Stimulated activated naive CD8-positive, alpha-beta T cell treated with anti-CD3 and anti-CD28 coated beads, Interleukin-15, Interleukin-2, amounts not matched to agents 100 ng/mL and 50 ng/mL, for 24 hours (primary cell): ENCODE measurements at regions not wholly inside any gene's neighbourhood (a gene's known extent, or its start where the extent isn't known, plus 50 kb on each side); places are given as distances from the start of the nearest gene placed in this dataset.

Experiments used
- H3K27ac Mint-ChIP-seq: one replicate; pipeline ENCODE4 v1.8.0; 2021; ENCODE audit warnings: mild to moderate bottlenecking, mixed read lengths
- H3K27me3 Mint-ChIP-seq: one replicate; pipeline ENCODE4 v1.8.0; 2021; ENCODE audit warnings: mixed read lengths
- H3K36me3 Mint-ChIP-seq: one replicate; pipeline ENCODE4 v1.8.0; 2021; ENCODE audit warnings: low read depth, mixed read lengths
- H3K4me1 Mint-ChIP-seq: one replicate; pipeline ENCODE4 v1.8.0; 2021; ENCODE audit warnings: low read depth, mixed read lengths
- H3K4me3 Mint-ChIP-seq: one replicate; pipeline ENCODE4 v1.8.0; 2021; ENCODE audit warnings: mild to moderate bottlenecking, mixed read lengths
- H3K9me3 Mint-ChIP-seq: one replicate; pipeline ENCODE4 v1.8.0; 2021; ENCODE audit warnings: mixed read lengths

DNA sequence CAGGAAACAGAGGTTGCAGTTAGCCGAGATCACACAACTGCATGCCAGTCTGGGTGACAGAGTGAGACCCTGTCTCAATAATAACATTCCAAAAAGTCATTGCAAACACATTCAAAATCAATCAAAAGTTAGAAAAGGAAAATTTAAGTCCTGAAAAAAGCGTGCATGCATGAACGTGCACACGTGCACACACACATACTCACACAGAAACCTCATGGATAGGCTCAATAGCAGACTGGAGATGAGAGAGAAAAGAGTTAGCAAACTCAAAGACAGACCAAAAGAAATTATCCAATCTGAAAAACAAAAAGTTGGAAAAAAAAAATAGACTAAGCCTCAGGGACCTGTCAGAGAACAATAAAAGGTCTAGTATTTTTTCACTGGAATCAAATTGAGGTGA, 1005.6 kb downstream of the TBC1D22A start:
- Mint-ChIP-seq H3K27ac (no peak overlapping the region), H3K36me3 (no peaks in the 10 kb centered on the region), H3K4me1 (no peaks in the 10 kb centered on the region), H3K27me3 (peaks cover 4% of the 10 kb centered on the region), H3K9me3 (no peaks in the 10 kb centered on the region), H3K4me3 (no peak overlapping the region)

DNA sequence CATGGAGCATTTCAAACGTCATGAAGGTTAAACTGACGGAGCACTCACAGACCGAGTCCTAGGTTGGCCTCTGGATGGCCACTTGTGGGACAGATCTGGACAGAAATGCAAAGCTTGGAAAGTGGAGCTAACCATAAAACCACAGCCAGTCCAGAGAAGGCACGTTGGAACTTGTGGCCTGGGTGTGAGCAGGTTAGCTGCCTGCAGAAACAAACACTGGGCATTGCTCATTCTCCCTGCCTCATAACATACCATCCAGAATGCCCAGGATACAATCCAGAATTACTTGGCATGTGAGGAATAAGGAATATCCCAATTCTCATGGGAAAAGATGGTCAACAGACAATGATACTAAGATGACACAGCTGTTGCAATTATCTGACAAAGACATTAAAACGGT, 1005.0 kb downstream of the TBC1D22A start:
- H3K4me3 Mint-ChIP-seq: no peak overlapping the region
- no peaks in the 10 kb centered on the region for H3K4me1 Mint-ChIP-seq
- no peak overlapping the region for H3K27ac Mint-ChIP-seq
- H3K9me3 Mint-ChIP-seq: no peaks in the 10 kb centered on the region
- H3K36me3 Mint-ChIP-seq: no peaks in the 10 kb centered on the region
- H3K27me3 Mint-ChIP-seq: peaks cover 7% of the 10 kb centered on the region

DNA sequence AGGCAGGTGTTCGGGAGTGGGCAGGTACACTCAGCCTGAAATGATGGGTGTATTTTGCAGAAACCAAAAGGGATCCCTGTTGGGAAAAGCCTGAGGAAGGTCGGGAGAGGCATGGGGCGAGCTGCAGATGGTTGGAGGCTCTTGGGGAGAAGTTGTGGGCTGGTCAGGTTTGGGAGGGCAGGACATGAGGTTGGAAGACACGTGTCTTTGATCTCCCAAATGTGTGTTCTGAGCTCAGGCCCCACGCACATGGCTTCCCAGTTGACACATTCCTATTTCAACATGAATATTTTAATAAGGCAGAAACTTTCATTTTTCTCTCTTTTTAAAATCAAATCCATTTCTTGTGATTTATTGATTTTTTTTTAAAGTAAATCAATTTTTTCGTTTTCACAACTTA, 1003.3 kb downstream of the TBC1D22A start:
- Mint-ChIP-seq H3K4me3 (no peak overlapping the region), H3K9me3 (no peaks in the 10 kb centered on the region), H3K4me1 (no peaks in the 10 kb centered on the region), H3K27ac (no peak overlapping the region), H3K36me3 (no peaks in the 10 kb centered on the region), H3K27me3 (peaks cover 10% of the 10 kb centered on the region)

GRCh38 chr22:47762141-47762540, 999.7 kb downstream of the TBC1D22A start:
- Mint-ChIP-seq H3K27ac (no peak overlapping the region), H3K4me1 (no peaks in the 10 kb centered on the region), H3K27me3 (peaks cover 11% of the 10 kb centered on the region), H3K4me3 (no peak overlapping the region), H3K36me3 (no peaks in the 10 kb centered on the region), H3K9me3 (no peaks in the 10 kb centered on the region)

DNA sequence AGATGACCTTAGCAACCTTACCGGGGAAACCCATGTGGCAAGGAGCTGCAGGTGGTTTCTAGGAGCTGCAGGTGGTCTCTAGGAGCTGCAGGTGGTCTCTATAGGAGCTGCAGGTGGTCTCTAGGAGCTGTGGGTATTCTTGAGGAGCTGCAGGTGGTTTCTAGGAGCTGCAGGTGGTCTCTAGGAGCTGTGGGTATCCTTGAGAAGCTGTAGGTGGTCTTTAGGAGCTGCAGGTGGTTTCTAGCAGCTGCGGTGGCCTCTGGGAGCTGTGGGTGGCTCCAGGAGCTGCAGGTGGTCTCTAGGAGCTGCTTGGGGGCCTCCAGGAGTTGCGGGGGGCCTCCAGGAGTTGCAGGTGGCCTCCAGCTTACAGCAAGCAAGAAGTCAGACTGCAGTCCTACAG, 997.5 kb downstream of the TBC1D22A start:
- H3K36me3 Mint-ChIP-seq: no peaks in the 10 kb centered on the region
- H3K27ac Mint-ChIP-seq: no peak overlapping the region
- peaks cover 11% of the 10 kb centered on the region for H3K27me3 Mint-ChIP-seq
- no peaks in the 10 kb centered on the region for H3K9me3 Mint-ChIP-seq
- H3K4me3 Mint-ChIP-seq: no peak overlapping the region
- no peaks in the 10 kb centered on the region for H3K4me1 Mint-ChIP-seq

DNA sequence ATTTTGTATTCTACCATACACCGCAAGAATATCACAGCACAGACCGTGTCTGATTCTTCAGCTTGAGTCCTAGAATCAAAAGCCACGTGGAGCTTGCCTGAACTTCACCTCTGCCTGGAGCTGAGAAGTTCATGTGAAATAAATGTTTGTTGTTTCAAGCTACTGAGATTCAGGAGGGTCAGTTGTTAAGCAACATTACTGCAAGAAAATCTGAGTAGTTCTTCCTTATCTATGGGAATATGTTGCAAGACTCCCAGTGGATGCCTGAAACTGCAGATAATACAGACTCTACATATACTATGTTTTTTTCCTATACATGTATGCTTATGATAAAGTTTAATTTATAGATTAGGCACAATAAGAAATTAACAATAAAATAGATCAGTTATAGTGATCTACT, 995.3 kb downstream of the TBC1D22A start:
- H3K36me3 Mint-ChIP-seq: no peaks in the 10 kb centered on the region
- peaks cover 17% of the 10 kb centered on the region for H3K27me3 Mint-ChIP-seq
- no peak overlapping the region for H3K4me3 Mint-ChIP-seq
- no peak overlapping the region for H3K27ac Mint-ChIP-seq
- H3K4me1 Mint-ChIP-seq: no peaks in the 10 kb centered on the region
- no peaks in the 10 kb centered on the region for H3K9me3 Mint-ChIP-seq

GRCh38 chr22:47750086-47750485, 987.6 kb downstream of the TBC1D22A start:
- Mint-ChIP-seq H3K27ac (no peak overlapping the region), H3K27me3 (peaks cover 19% of the 10 kb centered on the region), H3K36me3 (no peaks in the 10 kb centered on the region), H3K4me1 (no peaks in the 10 kb centered on the region), H3K9me3 (no peaks in the 10 kb centered on the region), H3K4me3 (no peak overlapping the region)

GRCh38 chr22:47748957-47749356, 986.5 kb downstream of the TBC1D22A start:
- no peak overlapping the region for H3K4me3 Mint-ChIP-seq
- no peaks in the 10 kb centered on the region for H3K4me1 Mint-ChIP-seq
- no peak overlapping the region for H3K27ac Mint-ChIP-seq
- no peaks in the 10 kb centered on the region for H3K9me3 Mint-ChIP-seq
- H3K36me3 Mint-ChIP-seq: no peaks in the 10 kb centered on the region
- peaks cover 18% of the 10 kb centered on the region for H3K27me3 Mint-ChIP-seq

GRCh38 chr22:47748271-47748670, 985.8 kb downstream of the TBC1D22A start:
- Mint-ChIP-seq H3K27me3 (peaks cover 14% of the 10 kb centered on the region), H3K4me1 (no peaks in the 10 kb centered on the region), H3K36me3 (no peaks in the 10 kb centered on the region), H3K9me3 (no peaks in the 10 kb centered on the region), H3K27ac (no peak overlapping the region), H3K4me3 (no peak overlapping the region)

GRCh38 chr22:47740109-47740805, 977.8 kb downstream of the TBC1D22A start:
- no peak overlapping the region for H3K4me3 Mint-ChIP-seq
- H3K4me1 Mint-ChIP-seq: no peaks in the 10 kb centered on the region
- H3K27ac Mint-ChIP-seq: no peak overlapping the region
- no peaks in the 10 kb centered on the region for H3K36me3 Mint-ChIP-seq
- H3K9me3 Mint-ChIP-seq: no peaks in the 10 kb centered on the region
- peaks cover 4% of the 10 kb centered on the region for H3K27me3 Mint-ChIP-seq

- Mint-ChIP-seq H3K27ac (no peak overlapping the region), H3K27me3 (peaks cover 4% of the 10 kb centered on the region), H3K36me3 (no peaks in the 10 kb centered on the region), H3K9me3 (no peaks in the 10 kb centered on the region), H3K4me3 (no peak overlapping the region), H3K4me1 (no peaks in the 10 kb centered on the region)
Observed at GRCh38 chr22:47739291-47740015, 977.0 kb downstream of the TBC1D22A start.

DNA sequence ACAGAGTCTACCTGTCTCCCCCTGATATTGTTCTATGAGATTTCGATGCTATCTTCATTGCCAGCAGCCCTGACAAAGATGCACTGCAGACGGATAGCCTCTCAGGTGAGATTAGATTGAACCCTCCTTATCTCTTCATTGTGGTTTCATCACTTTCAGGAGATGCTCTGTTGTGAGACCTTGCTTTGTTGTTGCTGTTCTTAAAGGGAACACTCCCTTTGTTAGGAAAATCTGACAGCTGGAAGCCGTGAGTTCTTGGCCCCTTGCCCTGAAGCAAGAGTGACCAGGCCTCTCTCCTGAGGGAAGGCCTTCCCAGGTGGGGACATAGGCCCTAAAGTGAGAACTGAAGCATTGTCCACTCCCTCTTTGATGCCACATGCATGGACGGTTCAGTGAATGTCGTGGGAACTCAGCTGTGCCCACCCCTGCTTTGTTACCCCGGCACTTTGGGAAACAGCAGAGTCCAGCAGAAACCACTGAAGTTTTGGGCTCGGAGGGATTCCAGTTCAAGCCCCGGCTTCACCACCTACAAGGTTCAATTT, 976.1 kb downstream of the TBC1D22A start:
- no peaks in the 10 kb centered on the region for H3K4me1 Mint-ChIP-seq
- H3K36me3 Mint-ChIP-seq: no peaks in the 10 kb centered on the region

DNA sequence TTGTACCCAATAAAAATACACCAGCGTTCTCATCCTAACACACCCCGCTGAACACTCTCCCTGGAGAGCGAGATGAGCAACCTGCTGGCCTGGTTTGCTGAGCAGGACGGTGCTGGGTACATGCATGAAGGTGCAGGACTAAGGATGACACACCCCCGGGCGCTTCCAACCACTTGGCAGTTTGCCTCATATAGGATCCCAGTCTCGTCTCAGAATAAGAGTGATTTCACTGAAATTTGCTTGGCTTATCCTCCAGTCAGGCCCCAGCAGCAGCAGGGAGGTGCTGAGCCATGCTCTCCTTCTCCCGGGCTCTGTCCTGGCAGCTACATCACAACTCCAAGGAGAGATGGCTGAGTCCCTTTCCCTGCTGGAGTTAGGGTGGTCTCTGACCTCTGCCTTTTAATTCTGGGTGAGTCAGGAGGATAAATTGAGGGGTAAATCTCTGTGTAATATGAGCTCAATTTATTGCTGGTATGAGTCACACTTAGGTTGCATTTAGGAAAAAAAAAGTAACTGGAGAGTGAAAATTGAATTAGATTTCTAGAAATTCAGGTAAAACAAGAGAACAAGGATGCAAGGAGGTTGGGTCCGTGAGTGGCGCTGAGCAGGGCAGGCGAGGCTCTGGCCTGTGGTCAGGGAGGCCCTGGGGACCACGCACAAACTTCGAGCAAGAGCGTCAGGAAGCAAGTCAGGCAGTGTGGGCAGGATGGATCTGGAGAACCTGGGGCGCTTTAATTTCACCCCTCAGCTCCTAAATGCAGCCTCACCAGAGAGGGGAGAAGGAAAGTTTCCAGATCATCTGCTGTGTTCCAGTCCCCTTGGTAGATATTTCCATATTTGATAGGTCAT, 974.0 kb downstream of the TBC1D22A start:
- Mint-ChIP-seq H3K4me1 (no peaks in the 10 kb centered on the region), H3K4me3 (no peak overlapping the region), H3K27ac (no peak overlapping the region), H3K27me3 (peaks cover 4% of the 10 kb centered on the region), H3K36me3 (no peaks in the 10 kb centered on the region), H3K9me3 (peaks cover 10% of the 10 kb centered on the region)

More for the DNA sequence above, 976.1 kb downstream of the TBC1D22A start:
- Mint-ChIP-seq H3K27me3 (peaks cover 4% of the 10 kb centered on the region), H3K9me3 (no peaks in the 10 kb centered on the region), H3K4me3 (no peak overlapping the region), H3K27ac (no peak overlapping the region)

DNA sequence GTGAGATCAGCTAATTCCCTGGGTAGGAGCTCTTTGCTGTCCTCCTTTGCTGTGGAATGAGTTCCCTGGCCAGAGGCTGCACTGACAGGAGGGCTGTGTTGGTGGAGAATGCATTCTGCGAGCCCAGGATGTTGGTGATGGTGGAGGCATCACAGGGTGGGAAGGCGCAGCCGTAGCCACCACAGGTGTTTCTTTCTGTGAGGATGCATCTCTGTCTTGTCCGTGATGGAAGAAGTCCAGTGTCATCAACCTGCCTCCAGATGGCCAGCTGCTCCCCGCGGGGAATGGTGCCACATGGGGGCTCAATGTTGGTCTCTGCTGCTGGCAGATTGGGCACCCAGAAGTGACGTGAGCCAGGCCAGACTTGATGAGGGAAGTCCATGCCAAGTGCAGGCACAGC, 972.1 kb downstream of the TBC1D22A start:
- H3K9me3 Mint-ChIP-seq: peaks cover 11% of the 10 kb centered on the region
- H3K27me3 Mint-ChIP-seq: no peaks in the 10 kb centered on the region
- H3K36me3 Mint-ChIP-seq: no peaks in the 10 kb centered on the region
- H3K27ac Mint-ChIP-seq: no peak overlapping the region
- H3K4me1 Mint-ChIP-seq: no peaks in the 10 kb centered on the region
- H3K4me3 Mint-ChIP-seq: no peak overlapping the region

DNA sequence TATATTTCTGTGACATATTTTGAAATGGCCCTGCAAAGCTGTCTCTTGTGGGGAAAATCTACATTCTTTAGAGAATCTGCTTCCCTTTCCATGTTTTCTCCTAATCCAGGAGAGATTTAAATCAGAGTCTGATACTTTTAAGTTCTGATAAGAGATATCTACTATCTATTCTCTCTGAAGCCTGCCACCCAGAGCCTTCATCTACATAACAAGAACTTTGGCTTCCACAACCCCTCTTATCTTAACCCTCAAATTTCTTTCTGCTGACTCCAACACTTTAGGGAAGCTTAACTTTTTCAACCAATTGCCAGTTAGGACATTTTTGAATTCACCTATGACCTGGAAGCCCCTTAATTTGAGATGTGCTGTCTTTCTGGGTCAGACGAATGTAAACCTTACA, 965.2 kb downstream of the TBC1D22A start:
- Mint-ChIP-seq H3K27ac (no peak overlapping the region), H3K9me3 (peaks cover 9% of the 10 kb centered on the region), H3K27me3 (peaks cover 16% of the 10 kb centered on the region), H3K4me3 (no peak overlapping the region), H3K4me1 (no peaks in the 10 kb centered on the region), H3K36me3 (no peaks in the 10 kb centered on the region)
